A673 (cell line): ENCODE measurements at regions not wholly inside any gene's neighbourhood (a gene's known extent, or its start where the extent isn't known, plus 50 kb on each side); places are given as distances from the start of the nearest gene placed in this dataset.

Source experiments
- EZH2 ChIP-seq: fragments of 200-600 bp; sonication (generic); IDR thresholded peaks from 2 replicates; pipeline ENCODE4 v1.6.1; 2017; ENCODE audit warnings: borderline replicate concordance, low read depth, mild to moderate bottlenecking, mixed read lengths, antibody characterized with exemption, low read length; ENCODE audit not compliant: poor library complexity, severe bottlenecking
- TF ChIP-seq, protein P1 (sequence below): fragments of 300-800, 200-600 bp; sonication (generic); conservative IDR thresholded peaks from 2 replicates; pipeline ENCODE4 v1.5.1; 2017; ENCODE audit warnings: low read depth, mild to moderate bottlenecking, antibody characterized with exemption, low read length, moderate library complexity, mixed read lengths

DNA sequence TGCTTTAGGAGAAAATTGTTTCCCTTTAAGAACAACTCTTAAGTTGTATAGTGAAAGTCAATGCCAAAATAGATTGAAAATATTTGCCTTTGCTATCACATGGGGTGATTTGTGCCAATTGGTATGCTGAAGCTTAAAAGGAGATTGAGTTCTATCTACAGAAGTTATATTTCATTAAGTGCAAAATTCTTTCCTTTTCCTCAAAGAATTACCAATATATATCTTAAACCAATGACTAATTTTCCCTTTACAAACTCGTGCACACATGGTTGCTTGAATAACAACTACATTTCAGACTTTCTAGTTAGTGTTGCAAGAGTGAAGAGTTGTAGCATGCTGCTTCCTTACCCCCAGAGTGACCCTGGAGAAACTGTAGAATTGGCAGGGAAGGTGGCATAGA is 990.0 kb upstream of the PABPC4L start:
- TF ChIP-seq, protein P1, sequence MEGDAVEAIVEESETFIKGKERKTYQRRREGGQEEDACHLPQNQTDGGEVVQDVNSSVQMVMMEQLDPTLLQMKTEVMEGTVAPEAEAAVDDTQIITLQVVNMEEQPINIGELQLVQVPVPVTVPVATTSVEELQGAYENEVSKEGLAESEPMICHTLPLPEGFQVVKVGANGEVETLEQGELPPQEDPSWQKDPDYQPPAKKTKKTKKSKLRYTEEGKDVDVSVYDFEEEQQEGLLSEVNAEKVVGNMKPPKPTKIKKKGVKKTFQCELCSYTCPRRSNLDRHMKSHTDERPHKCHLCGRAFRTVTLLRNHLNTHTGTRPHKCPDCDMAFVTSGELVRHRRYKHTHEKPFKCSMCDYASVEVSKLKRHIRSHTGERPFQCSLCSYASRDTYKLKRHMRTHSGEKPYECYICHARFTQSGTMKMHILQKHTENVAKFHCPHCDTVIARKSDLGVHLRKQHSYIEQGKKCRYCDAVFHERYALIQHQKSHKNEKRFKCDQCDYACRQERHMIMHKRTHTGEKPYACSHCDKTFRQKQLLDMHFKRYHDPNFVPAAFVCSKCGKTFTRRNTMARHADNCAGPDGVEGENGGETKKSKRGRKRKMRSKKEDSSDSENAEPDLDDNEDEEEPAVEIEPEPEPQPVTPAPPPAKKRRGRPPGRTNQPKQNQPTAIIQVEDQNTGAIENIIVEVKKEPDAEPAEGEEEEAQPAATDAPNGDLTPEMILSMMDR: no peak
- no peak for TF ChIP-seq EZH2
